Endometrium (tissue), 2 donors: ENCODE measurements at regions not wholly inside any gene's neighbourhood (a gene's known extent, or its start where the extent isn't known, plus 50 kb on each side); places are given as distances from the start of the nearest gene placed in this dataset.

ENCODE experiments used
- FAIRE-seq: peaks from 2 replicates; lab custom pipeline; 2012; peaks lifted over from hg19 to GRCh38; lab: Jason Lieb, UNC
- donor health status: control.
- donor health status: control.

DNA sequence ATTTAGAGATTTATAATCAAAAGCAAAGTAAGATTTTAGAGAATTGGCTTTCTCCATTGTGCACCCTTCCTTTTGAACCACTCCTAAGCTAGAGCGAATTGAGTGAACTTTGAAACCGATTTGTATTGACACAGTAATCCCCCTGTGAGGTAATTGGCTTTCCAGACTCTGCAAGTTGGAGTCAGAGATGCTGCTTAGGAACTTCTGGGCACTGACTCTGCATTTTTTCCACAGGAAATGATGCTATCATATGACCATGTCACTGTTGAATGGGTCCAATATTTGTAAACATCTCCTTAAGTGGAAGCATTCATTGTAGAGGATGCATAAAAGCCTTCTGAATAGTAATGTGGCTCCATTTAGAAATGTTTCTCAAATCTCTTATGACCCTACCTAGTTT lies 394.4 kb upstream of the ZNF608 start:
- FAIRE-seq = no peak

DNA sequence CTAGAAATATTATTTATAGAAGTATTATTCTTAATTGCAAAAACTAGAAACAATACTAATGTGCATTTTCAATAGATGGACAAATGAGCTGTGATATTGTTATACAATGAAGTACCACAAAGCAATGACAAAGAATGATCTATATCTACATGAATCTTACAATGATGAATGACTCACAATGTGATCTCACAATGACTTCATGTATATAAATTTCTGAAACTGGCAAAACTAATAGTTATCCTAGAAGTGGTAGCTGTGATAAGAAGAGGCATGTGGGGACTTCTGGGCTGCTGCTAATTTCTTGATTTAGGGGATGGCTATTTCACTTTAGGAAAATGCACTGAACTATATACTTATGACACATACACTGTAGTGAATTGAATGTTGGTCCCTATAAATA lies 396.0 kb upstream of the ZNF608 start:
- no peak for FAIRE-seq

DNA sequence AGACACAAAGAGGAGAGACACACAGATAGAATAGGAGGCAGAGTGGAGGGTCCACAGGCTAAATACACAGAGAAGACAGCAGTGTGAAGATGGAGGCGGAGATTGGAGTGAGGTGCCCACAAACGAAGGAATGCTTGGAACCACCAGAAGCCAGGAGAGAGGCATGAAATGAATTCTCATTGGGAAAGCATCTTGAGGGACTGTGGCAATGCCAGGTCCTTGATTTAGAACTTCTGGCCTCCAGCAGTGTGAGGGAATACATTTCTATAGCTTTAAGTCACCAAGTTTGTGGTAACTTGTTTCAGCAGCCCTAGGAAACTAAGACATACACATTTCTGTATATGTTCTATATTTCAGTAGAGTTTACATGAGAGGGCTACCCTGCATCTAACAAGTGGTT lies 396.6 kb upstream of the ZNF608 start:
- FAIRE-seq = no peak

DNA sequence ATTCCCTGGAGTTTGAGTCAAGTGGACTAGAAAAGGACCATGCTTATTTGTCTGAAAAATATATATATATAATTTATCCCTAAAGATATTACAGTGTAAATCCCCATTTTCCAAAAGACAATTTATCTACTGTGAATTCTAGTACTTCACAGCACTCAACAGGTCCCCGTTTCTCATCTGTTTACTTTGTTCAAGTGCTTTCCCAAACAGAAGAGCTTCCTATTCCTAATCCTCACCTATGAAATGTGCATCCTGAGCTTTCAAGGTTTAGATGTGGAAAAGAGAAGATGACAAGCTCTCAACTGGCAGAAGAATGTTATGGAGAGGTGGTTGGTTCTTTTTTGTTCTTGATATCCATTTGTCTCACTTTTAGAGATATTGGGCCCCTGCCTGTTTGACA lies 401.6 kb upstream of the ZNF608 start:
- FAIRE-seq = no peak

DNA sequence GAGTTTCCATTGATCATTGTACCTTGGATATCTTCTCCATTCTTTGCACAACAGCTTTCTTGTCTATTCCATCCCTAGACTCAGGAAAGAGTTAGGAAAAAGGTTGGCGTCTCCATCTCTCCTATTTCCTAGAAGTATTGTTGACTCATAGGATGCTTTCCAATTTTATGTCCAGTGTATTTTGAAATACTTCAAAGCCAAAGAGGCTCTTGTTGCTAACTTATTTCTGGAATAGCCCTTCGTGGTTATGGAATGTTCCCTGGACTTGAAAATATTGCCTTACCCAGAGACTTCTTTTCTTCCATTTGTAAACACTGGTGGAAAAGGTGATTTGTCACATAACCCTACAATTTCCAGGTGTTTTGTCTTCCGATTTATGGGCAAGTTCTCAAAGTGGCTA lies 402.3 kb upstream of the ZNF608 start:
- FAIRE-seq = no peak

DNA sequence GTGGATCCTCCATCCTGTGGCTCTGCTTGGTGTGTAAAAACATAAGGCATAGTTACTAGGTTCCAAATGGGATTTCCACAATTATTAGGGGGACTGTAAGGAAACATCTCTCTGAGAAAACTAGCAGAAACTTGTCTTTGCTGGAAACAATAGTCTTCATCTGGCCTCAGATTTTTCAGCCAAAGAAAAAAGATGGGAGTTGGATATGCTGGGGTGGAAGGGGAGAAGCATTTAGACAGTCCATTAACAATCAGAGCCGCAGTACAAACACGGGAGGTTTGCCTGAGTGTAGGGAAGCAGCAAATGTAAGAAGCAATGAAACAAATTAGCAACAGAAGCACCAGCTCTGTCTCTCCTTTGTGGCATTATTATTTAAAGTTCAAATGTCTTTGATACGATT lies 402.7 kb upstream of the ZNF608 start:
- no peak for FAIRE-seq

DNA sequence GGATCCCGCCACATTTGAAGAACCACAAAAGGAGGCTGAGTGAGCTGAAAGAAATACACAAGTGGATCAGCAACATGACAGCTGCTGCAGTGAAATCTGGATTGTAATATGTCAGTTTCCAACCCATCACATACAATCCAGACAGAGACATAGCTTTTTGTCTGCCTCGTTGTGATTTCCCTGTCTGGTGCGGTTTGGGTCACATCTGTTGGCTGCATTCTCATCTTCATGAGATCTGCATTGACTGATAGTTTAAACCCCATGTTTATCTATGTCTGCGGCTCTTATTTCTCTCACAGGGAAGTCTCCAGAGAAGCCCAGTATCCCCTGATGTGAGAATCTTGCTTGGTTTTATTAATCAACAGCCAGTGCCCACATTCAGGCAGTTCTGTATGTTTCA lies 403.1 kb upstream of the ZNF608 start:
- FAIRE-seq = no peak

DNA sequence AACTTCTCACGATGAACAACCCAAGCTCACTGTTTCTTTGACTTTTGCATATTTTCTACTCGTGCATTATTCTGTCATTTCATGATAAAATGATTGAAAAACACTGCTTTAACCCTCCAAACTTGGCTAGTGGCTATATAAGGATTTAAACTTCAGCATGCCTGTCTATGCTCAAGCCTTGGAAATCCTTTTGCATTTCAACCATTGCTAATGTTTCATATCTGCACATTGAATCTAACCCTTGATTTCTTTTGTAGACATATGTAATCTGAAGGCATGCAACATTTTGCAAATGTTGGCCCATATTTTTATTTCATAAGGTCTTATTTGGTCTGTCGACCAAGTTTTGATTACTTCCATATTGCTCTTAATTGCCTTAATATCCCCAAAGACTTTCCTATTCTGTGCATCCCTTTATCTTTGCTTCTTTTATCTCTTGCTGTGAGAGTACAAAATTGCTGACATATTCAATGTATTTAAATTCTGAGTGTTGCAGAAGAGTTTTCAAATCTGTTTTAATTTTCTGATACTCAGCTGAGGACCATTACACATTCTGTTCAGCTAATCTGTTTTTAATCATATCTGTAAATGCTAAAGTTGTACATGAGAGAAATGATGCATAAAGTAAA lies 403.7 kb upstream of the ZNF608 start:
- no peak for FAIRE-seq

DNA sequence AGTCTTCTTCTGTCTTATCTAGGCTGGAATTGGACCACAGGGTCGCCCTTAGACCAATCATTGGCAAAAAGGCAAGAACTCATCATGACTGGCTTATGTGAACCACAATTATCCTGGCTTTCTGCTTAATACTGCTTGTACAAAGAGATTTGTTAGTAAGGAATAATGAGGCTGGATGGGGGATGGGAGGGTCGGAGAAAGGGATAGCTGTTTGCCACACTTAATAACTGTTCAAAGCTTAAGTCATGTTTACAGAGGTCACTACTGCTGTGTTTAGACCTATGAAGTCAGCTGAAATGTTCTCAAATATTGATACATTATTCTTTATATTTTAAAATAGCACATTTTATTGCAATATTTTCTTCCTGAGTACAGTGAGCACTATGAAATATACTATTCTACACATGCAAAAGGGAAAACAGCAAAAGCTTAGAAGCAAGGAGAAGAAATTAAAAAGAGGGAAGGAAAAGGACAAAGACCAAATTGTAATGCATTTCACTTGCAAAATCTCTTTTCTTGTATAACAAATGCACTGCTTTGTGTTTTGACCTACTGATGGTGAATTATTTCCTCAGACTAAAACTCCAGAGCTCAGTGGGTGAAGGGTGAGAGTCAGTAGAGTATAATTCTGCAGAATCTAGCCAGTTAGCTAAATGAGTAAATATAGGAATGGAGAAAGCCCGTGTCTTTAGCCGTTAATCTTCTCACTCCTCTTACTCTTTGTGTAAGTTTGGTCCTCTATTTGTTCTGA lies 404.9 kb upstream of the ZNF608 start:
- FAIRE-seq = no peak

DNA sequence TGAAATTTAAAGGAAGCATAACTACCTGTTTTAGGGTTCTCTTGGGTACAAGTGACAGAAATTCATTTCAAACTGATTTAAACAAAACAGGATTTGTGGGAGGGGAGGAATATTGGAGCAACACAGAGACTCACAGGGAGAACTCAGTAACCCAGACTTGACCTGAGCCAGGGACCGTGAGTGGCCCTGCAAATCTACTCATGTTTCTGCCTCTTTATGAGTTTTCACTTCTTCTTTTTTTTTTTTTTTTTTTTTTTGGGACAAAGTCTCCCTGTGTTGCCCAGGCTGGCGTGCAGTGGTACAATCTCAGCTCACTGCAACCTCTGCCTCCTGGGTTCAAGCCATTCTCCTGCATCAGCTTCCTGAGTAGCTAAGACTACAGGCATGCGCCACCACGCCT lies 405.6 kb upstream of the ZNF608 start:
- no peak for FAIRE-seq

DNA sequence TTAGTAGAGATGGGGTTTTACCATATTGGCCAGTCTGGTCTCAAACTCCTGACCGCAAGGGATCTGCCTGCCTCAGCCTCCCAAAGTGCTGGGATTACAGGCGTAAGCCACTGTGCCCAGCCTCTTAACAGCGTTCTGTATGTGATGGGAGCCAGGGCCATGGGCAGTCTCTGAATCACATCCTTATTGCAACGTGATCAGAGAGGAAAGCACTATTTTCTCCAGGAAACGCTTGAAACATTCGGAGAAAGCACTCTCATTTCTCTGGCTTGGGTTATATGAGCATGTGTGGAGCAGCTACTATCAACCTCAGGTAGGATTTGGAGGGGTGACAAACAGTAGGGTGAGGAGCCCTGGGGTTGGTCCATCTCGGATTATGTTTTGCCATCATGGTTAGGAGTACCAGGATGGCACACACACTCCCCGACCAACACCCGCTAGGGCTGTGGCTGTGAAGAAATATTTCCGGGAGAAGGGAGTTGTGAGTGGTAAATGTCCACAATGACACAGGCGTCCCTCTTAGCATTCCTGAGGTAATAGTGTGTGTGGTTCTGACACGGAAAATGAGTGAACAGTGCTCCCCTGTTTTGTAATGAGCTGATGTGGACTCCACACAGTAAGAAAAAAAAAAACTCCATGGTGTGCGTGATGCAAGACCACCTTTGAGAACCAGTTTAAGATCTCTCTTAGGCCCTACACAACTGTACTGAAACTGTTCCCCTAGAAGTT lies 406.2 kb upstream of the ZNF608 start:
- FAIRE-seq = no peak

DNA sequence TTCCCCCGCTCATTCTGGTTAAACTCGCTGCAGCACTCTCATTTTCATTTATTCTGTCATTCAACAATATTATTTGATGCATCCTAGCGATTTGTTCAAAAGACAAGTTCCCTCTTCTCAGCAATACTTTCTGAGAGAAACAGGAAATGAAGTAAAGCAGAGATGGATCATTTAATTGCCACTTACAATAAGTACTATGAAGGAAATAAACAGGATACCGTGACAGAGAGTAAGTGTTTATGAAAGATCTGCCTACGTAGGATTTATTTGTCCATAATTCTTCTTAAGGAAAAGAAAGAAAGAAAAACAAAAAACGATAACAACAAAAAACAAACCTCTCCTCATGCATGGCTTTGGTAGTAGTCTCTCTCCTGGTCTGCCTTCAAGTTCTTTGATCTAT lies 406.8 kb upstream of the ZNF608 start:
- FAIRE-seq = no peak

DNA sequence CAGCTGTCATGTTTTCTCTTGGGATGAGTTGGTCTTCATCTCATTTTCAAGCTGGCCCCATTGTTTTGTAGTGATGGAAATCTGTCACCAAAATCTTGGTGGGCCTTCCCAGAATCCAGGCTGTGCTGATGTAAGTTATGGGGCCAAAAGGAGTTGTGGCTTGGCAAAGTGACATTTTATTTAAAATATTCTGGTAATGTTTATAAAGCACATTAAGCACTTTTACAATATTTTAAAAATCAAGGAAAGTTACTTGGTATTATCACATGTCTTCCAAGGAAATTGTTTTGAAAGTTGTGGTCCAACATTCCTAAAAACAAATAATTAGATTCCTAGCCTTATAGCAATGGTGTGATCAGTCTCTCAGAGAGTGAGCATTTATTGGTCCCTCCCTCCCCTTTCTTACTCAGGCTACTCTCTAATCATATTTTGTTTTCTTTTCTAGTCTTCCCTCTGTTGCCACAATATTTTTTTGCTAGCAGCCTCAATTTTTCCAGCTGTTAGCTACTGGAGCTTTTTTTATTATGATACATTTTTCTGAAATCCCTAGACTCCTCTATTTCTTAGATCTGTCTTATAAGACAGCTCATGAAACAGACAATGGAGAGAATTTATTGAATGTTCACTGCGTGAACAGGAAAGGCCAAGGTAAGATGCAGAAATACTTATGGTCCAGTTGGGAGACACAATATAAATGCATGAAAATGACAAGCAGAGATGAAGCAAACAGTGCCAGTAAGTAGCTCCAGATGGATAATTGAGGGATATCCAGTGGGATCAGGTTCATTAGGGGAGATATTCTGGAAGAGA lies 408.1 kb upstream of the ZNF608 start:
- FAIRE-seq = peak; percentile 62

DNA sequence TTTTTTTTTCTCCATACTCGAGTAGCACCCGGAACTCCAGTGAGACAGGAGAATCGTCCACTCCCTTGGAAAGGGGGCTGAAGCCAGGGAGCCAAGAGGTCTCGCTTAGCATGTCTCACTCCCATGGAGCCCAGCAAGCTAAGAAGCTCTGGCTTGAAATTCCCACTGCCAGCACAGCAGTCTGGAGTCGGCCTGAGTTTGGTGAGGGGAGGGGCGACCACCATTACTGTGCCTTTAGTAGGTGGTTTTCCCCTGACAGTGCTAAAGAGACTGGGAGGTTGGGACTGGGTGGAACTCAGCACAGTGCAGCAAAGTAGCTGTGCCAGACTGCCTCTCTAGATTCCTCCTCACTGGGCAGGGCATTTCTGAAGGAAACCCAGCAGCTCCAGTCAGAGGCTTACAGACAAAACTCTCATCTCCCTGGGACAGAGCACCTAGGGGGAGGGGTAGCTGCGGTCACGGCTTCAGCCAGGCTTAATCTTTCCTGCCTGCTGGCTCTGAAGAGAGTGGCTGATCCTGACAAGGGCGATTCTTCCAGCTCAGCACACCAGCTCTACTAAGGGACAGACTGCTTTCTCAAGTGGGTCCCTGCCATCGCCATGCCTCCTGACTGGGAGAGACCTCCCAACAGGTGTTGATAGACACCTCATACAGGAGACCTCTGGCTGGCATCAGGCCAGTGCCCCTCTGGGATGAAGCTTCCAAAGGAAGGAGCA lies 414.5 kb upstream of the ZNF608 start:
- FAIRE-seq = no peak

DNA sequence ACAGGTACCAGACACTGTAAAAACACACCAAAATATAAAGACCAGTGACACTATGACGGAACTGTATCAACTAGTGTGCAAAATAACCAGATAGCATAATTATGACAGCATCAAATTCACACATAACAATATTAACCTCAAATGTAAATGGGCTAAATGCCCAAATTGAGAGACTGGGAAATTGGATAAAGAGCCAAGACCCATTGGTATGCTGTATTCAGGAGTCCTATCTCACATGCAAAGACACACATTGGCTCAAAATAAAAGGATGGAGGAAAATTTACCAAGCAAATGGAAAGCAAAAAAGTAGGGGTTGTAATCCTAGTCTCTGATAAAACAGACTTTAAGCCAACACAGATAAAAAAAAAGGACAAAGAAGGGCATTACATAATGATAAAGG lies 416.3 kb upstream of the ZNF608 start:
- no peak for FAIRE-seq

DNA sequence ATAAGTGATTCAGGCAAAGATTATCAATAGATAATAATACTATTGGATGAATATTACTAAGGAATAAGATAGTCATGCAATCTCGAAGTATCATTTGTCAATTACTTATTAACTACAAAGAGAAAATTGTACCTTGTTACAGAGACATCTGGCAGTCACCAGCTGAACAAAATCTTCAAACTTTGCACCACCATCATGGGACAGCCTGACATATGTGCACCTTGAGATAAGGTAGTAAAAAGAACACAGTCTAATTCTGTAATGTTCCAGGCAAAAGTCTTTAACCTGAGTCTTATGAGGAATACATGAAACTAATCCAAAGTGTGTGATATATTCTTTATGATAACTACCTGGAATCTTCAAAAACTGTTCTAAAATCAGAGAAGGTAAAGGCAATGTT lies 423.0 kb upstream of the ZNF608 start:
- FAIRE-seq = no peak

DNA sequence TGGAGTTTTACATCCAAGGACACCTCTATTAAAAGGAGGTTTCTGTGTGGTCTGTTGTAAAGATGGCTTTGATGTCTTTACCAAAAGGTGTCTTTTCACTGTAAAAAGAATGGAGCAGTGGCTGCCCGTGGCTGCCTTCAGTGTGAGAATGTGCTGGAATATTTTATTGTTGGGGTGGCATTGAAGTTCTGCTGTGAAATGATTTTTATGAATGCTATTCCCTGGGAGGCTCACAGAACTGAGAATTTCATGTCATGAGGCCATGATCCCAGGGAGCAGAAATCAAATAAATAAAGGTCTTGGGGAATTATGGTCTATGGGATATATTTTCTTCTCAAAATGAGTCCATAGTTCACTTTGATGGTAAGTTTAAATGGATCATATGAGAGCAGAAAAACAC lies 425.2 kb upstream of the ZNF608 start:
- FAIRE-seq = no peak

DNA sequence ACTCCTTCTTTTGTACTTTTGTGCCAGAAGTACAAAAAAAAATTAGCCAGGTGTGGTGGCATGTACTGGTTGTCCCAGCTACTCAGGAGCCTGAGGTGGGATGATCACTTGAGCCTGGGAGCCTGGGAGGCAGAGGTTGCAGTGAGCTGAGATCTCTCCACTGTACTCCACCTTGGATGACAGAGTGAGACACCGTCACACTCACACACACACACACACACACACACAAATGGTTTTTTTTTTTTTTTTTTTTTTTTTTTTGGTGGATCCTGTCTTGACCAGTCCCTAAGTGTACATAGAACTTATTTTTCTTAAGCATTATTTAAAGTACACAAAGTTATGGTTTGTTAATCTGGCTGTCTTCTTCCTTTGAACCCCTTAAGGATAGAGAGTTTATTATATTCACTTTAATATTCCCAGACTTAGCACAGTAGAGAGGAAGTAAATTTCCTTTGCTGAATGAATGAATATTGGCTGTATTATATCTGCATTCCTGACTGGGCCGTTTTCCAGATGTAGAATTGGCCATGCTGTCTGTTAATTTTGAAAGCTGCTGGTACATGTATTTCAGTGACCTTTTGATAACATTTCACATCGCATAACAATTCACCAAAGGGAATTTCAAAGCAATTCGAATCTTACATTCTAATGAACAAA lies 429.0 kb upstream of the ZNF608 start:
- FAIRE-seq = no peak

DNA sequence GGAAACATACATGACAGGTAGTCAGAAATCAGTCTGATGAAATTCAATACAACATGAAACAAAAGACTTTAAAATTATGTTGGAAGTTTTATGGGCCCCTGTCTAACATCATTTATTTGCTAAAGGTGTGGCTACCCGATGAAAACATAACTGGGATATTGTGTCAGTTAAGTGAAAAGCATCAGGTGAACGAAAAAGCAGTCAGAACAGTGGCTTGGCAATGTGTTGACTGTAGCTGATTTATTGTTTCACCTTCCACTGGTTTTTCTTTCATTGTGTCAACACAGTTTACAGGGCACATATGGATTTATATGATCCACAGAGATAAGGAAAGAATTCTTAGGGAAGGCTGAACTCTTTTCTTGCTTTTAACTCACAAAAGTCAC lies 429.6 kb upstream of the ZNF608 start:
- FAIRE-seq = no peak

DNA sequence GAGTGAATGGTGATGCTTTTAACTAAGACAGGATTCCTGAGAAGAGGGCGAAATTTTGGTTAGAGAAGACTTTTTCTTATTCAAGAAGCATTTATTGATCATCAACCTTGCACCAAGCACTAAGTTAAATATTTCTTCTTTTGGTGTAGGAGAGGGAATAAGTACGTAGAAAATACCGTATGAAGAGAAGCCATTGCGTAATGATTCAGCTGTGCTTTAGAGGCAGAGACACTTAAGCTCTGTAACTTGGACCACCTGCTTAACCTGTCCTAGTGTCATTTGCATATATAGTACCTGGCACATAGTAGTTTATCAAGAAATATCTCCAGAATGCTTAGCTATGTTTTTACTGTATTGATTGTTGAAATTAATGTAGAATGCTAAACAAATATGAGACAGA lies 430.9 kb upstream of the ZNF608 start:
- FAIRE-seq = no peak

DNA sequence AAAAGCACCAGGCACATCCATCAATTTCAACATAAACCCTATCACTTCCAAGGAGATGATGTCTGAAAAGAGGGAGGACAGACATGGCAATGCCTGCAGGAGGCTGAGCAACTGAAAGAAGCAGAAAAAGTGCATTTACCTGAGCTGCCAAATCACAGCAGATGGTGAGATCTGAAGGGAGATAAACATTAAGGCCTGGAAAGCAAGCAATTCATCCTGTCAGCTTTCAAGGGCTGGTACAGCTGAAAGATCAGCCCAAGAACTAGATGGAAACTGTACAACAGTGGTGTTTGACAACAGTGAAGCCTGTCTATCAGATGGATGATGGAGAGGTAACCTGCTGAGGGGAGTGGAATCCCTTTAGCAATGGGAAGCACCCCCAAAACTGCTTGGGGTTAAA lies 433.2 kb upstream of the ZNF608 start:
- FAIRE-seq = no peak
